A204.1 (cell line): ENCODE measurements at regions not wholly inside any gene's neighbourhood (a gene's known extent, or its start where the extent isn't known, plus 50 kb on each side); places are given as distances from the start of the nearest gene placed in this dataset.

Experiments used
- FAIRE-seq: peaks from 2 replicates; lab custom pipeline; 2012; peaks lifted over from hg19 to GRCh38; lab: Jason Lieb, UNC

DNA sequence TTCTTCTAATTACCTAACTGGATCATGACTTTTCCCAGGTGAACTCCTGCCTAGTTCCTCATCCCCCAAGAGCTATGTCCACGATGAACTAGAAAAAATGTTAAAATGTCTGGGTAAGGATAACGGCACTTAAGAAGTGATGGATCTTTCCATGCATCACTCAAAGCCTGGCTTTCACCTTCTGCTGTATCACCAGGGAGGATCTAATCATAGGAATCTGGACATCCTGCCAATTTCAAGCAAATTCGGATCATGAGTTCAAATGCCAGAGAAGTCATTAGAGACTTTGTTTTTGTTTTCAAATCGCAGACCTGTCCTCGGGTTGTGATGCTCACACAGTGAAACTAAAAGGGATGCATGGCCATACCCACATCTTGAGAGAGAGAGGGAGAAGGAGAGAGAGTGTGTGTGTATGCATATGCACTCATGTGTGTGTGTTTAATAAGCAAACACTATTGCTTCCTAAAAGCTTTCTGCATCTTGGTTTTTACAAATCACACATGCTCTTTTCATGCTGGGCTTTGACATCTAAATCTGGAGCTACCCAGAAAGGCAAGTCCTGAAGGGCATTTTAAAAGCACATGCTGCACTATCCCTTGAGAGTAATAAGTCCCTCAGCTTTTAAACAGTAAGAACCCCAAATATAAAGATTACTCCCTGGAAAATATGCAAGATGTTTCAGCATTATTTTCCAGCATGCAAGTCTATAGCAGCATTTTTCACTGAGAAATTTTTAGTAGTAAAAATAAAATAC, 524.6 kb upstream of the NOX3 start:
- no peak for FAIRE-seq

DNA sequence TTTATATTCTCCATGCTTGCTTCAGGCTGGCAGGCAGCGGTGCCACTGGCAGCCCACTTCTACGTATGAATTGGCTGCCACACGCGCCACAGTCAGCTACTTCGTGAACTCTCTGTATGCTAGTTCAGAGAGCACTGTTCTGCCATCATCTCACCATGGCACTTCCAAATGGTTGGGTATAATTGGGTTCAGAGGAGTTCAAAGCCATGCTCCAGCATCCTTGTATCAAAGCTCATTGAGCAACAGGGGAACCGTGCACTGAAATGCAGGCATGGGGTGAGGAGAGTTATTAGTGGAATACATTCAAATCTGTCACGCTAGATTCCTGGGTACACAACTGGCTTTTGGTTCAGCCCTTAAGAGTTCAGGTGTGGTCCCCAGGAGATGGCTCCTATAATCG, 519.9 kb upstream of the NOX3 start:
- no peak for FAIRE-seq

GRCh38 chr6:155974811-155975323, 519.2 kb upstream of the NOX3 start:
- FAIRE-seq, result no peak

DNA sequence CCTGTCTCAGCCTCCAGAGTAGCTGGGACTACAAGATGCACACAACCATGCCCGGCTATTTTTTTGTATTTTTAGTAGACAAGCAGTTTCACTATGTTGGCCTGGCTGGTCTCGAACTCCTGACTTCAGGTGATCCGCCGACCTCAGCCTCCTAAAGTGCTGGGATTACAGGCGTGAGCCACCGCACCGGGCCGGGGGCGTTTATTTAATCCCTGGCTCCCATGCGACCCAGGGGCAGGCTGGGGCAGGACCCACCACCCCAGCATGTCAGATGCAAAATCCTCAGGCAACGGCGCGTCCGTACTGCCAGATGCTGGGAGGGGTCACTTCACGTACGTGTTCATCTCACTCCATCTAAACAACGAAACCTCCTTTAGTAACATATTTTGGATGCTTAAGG, 518.7 kb upstream of the NOX3 start:
- FAIRE-seq, result no peak

GRCh38 chr6:155970876-155971708, 515.5 kb upstream of the NOX3 start:
- FAIRE-seq, result no peak

DNA sequence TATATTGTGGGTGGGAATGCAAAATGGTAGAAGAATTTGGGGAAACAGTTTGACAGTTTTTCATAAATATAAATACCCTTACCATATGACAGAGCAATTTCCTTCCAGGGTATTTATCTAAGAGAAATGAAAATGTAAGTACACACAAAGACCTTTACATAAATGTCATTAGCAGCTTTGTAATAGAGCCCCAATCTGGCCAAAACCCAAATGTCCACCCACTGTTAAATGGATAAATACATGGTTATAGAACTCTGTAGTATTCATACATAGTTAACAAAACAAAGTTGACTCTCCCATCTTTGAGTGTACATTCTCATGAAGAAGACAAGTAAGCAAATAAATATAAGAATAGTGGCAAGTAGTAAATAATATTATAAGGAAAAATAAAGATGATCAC, 514.8 kb upstream of the NOX3 start:
- FAIRE-seq, result no peak

- no peak for FAIRE-seq
Observed at GRCh38 chr6:155968921-155969320, 513.3 kb upstream of the NOX3 start.

- no peak for FAIRE-seq
Observed at GRCh38 chr6:155967322-155967721, 511.7 kb upstream of the NOX3 start.

DNA sequence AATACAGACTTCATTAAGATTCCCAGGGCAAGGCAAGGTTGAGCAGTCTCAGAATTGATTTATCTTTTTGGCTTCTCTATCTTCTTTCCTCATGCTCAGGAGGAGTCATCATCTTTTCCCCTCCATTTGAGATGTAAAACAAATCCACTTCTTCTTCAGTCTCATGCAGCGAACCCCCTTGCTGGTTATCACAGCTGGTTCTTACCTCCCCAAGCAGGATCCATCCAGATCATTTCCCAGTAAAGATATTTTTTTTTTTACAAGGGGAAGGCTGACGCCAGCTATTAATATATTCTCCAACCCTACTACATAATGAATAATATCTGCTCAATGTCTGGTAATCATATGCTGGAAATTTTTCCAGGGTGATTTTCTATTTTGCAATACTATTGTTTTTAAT, 508.9 kb upstream of the NOX3 start:
- no peak for FAIRE-seq

- no peak for FAIRE-seq
Observed at GRCh38 chr6:155962276-155962675, 506.6 kb upstream of the NOX3 start.

- no peak for FAIRE-seq
Observed at GRCh38 chr6:155959898-155960495, 504.4 kb upstream of the NOX3 start.

- no peak for FAIRE-seq
Observed at GRCh38 chr6:155958550-155958949, 502.9 kb upstream of the NOX3 start.

DNA sequence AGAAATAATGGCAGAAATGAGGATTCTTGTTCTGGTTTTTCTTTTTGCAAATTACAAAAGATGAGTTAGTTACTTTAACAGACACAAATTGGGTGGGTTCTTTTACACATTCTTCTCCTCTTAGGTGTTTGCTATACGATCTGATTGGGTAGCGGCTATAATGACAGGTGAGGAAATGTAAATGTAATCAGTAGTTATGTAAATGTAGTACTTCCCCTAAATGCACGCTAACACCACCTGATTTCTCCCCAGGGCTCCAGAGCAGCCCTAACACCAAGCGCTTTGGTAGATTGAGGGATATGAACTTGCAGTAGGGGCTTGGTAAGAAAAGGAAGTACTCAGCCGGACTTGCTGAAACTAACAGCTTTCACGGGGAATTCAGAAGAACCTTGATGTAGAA, 499.4 kb upstream of the NOX3 start:
- no peak for FAIRE-seq

- FAIRE-seq, result no peak
Observed at GRCh38 chr6:155954149-155954548, 498.5 kb upstream of the NOX3 start.

GRCh38 chr6:155949256-155949655, 493.6 kb upstream of the NOX3 start:
- FAIRE-seq, result no peak

DNA sequence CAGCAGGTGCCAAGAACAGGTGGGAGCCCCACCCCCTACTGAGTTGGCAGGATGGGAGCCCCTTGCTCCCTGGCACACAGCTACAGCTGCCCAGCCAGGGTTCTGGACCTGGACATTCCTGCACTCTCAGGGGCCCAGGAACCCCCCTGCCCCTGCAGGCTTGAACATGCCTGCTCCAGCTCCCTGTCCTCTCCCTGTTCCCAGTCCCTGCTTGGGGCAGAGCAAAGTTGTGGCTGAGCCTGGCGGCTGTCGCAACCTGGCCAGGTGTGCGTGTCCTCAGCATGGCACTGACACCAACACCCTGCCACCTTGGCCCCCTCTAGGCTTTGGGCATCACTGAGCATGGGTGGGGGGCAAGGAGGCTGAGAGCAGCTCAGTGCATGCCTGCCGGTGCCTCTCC, 491.2 kb upstream of the NOX3 start:
- FAIRE-seq, result no peak

GRCh38 chr6:155943635-155944034, 488.0 kb upstream of the NOX3 start:
- no peak for FAIRE-seq

- no peak for FAIRE-seq
Observed at GRCh38 chr6:155939253-155939652, 483.6 kb upstream of the NOX3 start.

GRCh38 chr6:155936551-155936950, 480.9 kb upstream of the NOX3 start:
- no peak for FAIRE-seq

DNA sequence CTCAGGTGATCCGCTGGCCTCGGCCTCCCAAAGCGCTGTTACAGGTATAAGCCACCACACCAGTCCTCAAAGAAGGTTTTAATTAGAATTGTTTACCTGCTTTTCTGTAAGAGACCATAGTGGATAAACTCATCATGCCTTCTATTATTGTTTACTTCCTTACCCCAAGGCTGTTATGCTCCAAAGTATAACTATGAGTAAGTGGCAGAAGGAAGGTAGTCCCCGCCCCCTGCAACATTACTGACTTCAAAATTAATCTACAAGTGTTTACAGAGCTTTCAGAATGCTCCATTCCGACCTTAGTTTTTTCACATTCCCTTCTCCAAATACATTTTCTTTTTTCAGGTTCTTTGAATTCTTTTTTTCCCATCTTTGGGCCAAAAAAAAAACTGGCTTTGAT, 480.5 kb upstream of the NOX3 start:
- FAIRE-seq, result no peak

GRCh38 chr6:155916846-155917624, 461.4 kb upstream of the NOX3 start:
- no peak for FAIRE-seq

DNA sequence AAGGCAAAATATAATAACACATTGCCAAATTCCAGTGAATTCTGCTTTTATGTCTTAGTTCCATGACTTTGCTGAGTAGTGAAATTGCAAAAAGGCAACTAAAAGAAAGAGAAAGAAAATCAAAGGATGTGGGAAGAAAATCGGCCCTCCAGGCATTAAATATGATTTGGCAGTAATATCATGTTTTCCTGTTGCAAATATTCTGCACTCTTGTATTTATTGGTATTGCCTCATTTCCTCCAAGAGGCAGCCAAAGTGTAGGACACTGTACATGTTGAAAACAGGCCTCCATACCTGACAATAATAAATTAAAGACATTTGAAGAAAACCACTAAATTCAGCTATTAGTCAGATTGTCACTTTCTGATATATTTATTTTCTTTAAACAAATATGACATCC, 460.0 kb upstream of the NOX3 start:
- no peak for FAIRE-seq
